ENCODE measurements at regions not wholly inside any gene's neighbourhood (a gene's known extent, or its start where the extent isn't known, plus 50 kb on each side); places are given as distances from the start of the nearest gene placed in this dataset.

GRCh38 chr20:58569241-58570125, 54.3 kb upstream of the APCDD1L start:
- Histone ChIP-seq H3K9me2 (replicated peaks; ENCODE audit: insufficient read depth, low read length) (no peaks in the 10 kb centered on the region), H2AFZ (ENCODE audit: low read length) (no peak overlapping the region), H3K9me3 (replicated peaks; ENCODE audit: insufficient read depth, low read length) (no peaks in the 10 kb centered on the region), H3K4me3 (ENCODE audit: low read length) (no peak overlapping the region), H3K36me3 (replicated peaks; ENCODE audit: insufficient read depth, low read length) (no peaks in the 10 kb centered on the region), H3K4me1 (ENCODE audit: low read length) (no peaks in the 10 kb centered on the region), H3K4me2 (ENCODE audit: low read depth, low read length) (no peak overlapping the region), H4K20me1 (ENCODE audit: insufficient read depth, low read length) (no peaks in the 10 kb centered on the region), H3K9ac (ENCODE audit: low read length) (no peak overlapping the region), H3K27ac (ENCODE audit: low read length) (no peak overlapping the region), H3K27me3 (replicated peaks; ENCODE audit: insufficient read depth, low read length) (peaks cover 91% of the 10 kb centered on the region), H3F3A (ENCODE audit: insufficient read depth, low read length) (no peaks in the 10 kb centered on the region), H3K79me2 (ENCODE audit: low read length) (no peaks in the 10 kb centered on the region)
- no peak for DNase-seq
- no peak for TF ChIP-seq EZH2 (optimal IDR thresholded peaks at IDR 0.05; ENCODE audit: low read depth, low read length)
- TF ChIP-seq CTCF (IDR thresholded peaks at IDR 0.05; ENCODE audit: low read length): no peak
- TF ChIP-seq EZH2phosphoT487 (IDR thresholded peaks at IDR 0.05; ENCODE audit: low read length): no peak

GRCh38 chr20:58568483-58569240, 53.5 kb upstream of the APCDD1L start:
- Histone ChIP-seq H3K27ac (ENCODE audit: low read length) (no peak overlapping the region), H3K36me3 (replicated peaks; ENCODE audit: insufficient read depth, low read length) (no peaks in the 10 kb centered on the region), H3K79me2 (ENCODE audit: low read length) (no peaks in the 10 kb centered on the region), H3K27me3 (replicated peaks; ENCODE audit: insufficient read depth, low read length) (peaks cover 83% of the 10 kb centered on the region), H3K9me3 (replicated peaks; ENCODE audit: insufficient read depth, low read length) (no peaks in the 10 kb centered on the region), H3F3A (ENCODE audit: insufficient read depth, low read length) (no peaks in the 10 kb centered on the region), H3K4me1 (ENCODE audit: low read length) (no peaks in the 10 kb centered on the region), H3K9ac (ENCODE audit: low read length) (no peak overlapping the region), H3K4me3 (ENCODE audit: low read length) (no peak overlapping the region), H3K9me2 (replicated peaks; ENCODE audit: insufficient read depth, low read length) (no peaks in the 10 kb centered on the region), H3K4me2 (ENCODE audit: low read depth, low read length) (no peak overlapping the region), H2AFZ (ENCODE audit: low read length) (no peak overlapping the region), H4K20me1 (ENCODE audit: insufficient read depth, low read length) (no peaks in the 10 kb centered on the region)
- TF ChIP-seq EZH2phosphoT487 (IDR thresholded peaks at IDR 0.05; ENCODE audit: low read length) (no peak), CTCF (IDR thresholded peaks at IDR 0.05; ENCODE audit: low read length) (no peak), EZH2 (optimal IDR thresholded peaks at IDR 0.05; ENCODE audit: low read depth, low read length) (no peak)
- DNase-seq: no peak

GRCh38 chr20:58568126-58568482, 52.9 kb upstream of the APCDD1L start:
- DNase-seq: no peak
- no peaks in the 10 kb centered on the region for H3K9me3 ChIP-seq (replicated peaks; ENCODE audit: insufficient read depth, low read length)
- no peak overlapping the region for H3K9ac ChIP-seq (ENCODE audit: low read length)
- no peaks in the 10 kb centered on the region for H3F3A ChIP-seq (ENCODE audit: insufficient read depth, low read length)
- no peaks in the 10 kb centered on the region for H3K9me2 ChIP-seq (replicated peaks; ENCODE audit: insufficient read depth, low read length)
- no peaks in the 10 kb centered on the region for H3K4me1 ChIP-seq (ENCODE audit: low read length)
- no peaks in the 10 kb centered on the region for H4K20me1 ChIP-seq (ENCODE audit: insufficient read depth, low read length)
- peaks cover 77% of the 10 kb centered on the region for H3K27me3 ChIP-seq (replicated peaks; ENCODE audit: insufficient read depth, low read length)
- H3K36me3 ChIP-seq (replicated peaks; ENCODE audit: insufficient read depth, low read length): no peaks in the 10 kb centered on the region
- no peak overlapping the region for H2AFZ ChIP-seq (ENCODE audit: low read length)
- no peak for TF ChIP-seq EZH2 (optimal IDR thresholded peaks at IDR 0.05; ENCODE audit: low read depth, low read length)
- no peak for TF ChIP-seq CTCF (IDR thresholded peaks at IDR 0.05; ENCODE audit: low read length)
- no peak for TF ChIP-seq EZH2phosphoT487 (IDR thresholded peaks at IDR 0.05; ENCODE audit: low read length)
- H3K79me2 ChIP-seq (ENCODE audit: low read length): no peaks in the 10 kb centered on the region
- H3K4me2 ChIP-seq (ENCODE audit: low read depth, low read length): no peak overlapping the region
- H3K27ac ChIP-seq (ENCODE audit: low read length): no peak overlapping the region
- H3K4me3 ChIP-seq (ENCODE audit: low read length): no peak overlapping the region

Data from MM.1S (cell line).